ENCODE measurements at regions not wholly inside any gene's neighbourhood (a gene's known extent, or its start where the extent isn't known, plus 50 kb on each side); places are given as distances from the start of the nearest gene placed in this dataset.

GRCh38 chr3:4245671-4246070 lies 57.5 kb upstream of the SETMAR start:
- TF ChIP-seq EP300 (IDR thresholded peaks at IDR 0.05): no peak
- TF ChIP-seq POLR2AphosphoS5 (IDR thresholded peaks at IDR 0.05): no peak
